ENCODE measurements at regions not wholly inside any gene's neighbourhood (a gene's known extent, or its start where the extent isn't known, plus 50 kb on each side); places are given as distances from the start of the nearest gene placed in this dataset.
"Not testable (repeated sequence)": the region's sequence is repeated elsewhere in the genome, so short reads cannot be mapped to it uniquely, and the experiment has no call there.

DNA sequence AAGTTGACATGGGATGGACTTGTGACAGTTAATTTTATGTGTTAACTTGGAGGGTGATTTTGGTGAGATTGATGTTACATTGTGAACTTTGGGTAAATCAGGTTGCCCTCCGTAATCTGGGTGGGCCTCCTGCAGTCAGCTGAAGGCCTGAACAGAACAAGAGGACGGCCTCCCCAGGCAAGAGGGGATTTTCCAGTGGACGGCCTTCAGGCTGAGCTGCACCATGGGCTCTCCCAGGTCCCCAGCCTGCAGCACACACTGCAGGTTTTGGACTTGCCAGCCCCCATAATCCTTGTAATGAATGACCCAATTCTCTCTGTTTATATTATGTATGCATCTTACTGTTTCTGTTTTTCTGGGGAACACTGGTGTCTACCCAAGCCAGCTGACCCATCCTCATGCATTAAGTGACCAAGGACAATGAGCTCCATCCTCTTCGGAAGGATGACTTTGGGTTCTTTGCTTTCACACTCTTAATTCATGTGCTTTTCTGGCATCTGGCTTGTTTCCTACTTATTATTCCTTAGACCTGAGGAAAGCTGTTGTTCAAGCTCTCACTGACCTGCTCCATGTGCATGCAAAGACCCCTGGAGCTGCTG is 64.2 kb downstream of the DACT2 start:
- no peak for DNase-seq

GRCh38 chr6:168252267-168252666 is 67.3 kb downstream of the DACT2 start:
- DNase-seq: no peak

DNA sequence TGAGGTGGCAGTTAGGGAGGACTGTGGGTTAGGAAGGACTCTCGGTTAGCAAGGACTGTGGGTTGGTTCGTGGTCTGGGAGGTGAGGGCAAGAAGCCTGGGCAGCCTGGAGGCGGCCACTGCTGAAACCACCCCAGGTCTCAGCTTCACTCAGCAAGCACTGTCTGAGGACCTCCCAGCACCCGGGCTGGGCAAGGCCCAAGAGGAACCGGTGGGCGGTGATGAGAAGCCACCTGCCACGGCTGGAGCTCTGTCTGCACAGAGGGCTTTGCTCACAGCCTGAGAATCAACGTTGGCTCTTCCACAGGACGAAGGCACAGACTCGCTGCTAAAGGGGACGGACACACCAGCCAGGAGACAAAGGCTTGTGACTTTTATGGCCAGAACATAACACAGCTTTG is 69.3 kb downstream of the DACT2 start:
- DNase-seq: no peak

GRCh38 chr6:168249746-168250145 is 69.8 kb downstream of the DACT2 start:
- DNase-seq: no peak

DNA sequence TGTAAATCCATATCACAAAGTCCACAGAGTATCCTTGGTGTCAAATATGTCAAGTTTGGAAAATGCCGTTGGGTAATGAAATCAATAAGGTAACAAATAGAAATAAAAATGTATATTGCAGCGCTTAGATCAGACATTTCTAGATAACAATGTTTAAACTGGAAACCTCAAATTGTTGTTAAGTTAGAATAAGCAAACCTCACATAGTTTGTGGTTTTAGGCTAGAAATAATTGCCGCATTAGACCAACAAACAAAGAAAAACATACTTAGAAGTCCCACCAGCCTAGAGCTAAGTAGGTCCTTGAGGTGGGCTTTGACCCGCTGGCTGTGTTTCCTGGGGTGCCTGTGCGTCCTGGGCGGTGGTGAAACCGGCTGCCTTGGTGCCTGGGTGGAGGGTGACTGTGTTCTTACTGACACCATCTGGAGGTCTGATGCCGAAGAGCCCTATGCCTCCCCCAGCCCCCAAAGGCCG is 71.4 kb downstream of the DACT2 start:
- no peak for DNase-seq

DNA sequence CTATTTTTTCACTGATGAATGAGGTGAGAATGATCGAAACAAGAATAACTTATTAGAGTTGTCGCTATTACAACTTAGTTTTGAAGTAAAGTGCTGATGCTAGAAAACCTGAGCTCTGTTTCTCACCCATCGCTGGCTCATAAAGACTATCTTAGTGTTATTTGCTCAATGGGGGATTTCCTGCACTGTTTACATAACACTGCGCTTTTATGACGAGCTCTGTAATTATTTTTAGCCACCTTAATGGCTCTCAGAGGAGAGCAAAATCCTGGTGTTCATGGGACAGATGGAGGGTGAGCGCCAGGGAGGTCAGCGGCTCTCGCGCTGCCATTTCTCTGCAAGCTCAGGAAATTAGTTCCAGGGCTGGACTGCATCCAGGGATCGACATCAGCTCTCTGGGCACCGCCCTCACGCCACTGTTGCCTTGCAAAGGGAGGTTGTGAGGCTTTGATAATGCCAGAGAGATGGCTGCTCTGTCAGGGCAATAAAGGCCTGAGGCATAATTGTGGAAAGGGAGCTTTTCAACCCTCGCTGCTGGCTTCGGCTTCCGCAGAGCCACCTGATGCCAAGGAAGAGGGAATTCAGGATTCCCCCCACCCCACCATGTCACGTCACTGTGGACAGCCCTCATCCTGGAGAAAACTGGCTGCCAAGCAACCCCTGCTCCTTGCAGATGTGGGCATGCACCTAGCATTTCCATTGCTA is 72.0 kb downstream of the DACT2 start:
- peak; percentile 39 to 79 (median 48) for DNase-seq

- no peak for DNase-seq
Observed at GRCh38 chr6:168244961-168245551, 74.5 kb downstream of the DACT2 start.

- no peak for DNase-seq
Observed at GRCh38 chr6:168243812-168244376, 75.7 kb downstream of the DACT2 start.

DNA sequence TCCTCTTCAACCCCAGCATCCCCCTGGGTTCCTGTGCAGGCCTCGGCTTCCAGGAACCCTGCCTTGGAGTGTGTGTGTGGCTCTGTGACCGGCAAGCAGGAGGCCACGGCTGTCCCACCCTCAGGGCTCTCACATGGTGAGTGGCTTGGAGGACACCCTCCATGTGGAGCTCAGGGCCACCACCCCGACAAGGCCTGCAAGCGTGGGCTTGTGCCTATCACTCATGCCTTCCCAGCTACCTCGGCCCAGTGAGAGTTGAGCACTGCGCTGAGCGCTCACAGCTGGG is 76.7 kb downstream of the DACT2 start:
- no peak for DNase-seq

DNA sequence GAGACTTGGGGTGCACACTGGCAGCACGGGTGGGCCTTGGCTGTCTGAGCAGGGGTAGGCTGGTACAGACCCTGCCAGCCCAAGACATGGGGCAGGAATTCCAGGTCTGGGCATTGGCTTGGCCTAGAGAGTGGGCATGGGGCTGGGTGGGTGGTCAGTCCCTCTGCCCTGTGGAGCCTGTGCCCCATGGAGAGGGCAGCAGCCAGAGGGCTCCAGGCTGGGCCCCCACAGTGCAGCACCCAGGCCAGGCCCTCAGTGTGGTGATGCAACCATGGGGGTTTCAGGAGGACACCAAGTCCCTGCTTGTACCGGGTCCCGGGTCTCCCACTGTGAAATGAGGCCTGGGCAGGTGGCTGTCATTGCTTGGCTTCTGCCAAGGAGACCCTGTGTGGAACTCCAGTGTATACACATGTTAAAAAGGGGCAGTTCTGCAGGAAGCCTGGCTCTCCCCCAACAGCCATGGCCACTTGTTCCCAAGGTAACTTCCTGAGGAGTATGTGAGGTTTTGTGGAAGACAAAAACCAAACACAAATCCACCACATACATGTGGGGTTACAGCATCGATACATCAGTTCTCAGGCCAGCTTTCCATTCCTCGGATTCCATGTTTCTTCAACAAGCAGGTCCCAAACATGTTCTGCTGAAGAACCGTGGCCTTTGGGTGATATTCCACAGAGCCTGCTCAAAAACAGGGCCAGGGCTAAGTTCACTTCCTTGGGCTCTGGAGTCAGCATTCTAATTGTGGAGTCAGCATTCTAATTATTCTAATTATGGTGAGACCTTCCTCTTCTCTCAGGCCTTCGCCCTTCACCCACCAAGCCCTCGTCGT is 77.3 kb downstream of the DACT2 start:
- no peak for DNase-seq

DNA sequence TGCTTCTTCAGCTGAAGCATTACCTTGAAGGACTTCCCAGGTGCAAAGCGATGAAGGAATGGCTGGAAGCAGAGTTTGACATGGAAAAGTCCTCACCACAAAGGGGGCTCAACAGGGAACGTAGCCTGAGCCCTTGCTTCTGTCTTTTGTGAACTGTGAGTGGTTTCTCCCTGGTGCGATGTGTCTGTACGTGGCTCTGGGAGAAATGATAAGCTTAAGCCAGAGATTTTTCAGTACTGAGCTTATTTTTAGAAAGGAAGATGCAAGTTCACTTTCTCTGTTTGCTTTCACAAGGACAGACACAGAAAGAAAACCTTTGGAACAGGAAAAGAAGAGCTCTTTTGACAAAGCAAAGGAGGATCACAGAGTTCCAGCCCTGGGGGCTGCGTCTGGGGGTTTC is 79.4 kb downstream of the DACT2 start:
- no peak for DNase-seq

DNA sequence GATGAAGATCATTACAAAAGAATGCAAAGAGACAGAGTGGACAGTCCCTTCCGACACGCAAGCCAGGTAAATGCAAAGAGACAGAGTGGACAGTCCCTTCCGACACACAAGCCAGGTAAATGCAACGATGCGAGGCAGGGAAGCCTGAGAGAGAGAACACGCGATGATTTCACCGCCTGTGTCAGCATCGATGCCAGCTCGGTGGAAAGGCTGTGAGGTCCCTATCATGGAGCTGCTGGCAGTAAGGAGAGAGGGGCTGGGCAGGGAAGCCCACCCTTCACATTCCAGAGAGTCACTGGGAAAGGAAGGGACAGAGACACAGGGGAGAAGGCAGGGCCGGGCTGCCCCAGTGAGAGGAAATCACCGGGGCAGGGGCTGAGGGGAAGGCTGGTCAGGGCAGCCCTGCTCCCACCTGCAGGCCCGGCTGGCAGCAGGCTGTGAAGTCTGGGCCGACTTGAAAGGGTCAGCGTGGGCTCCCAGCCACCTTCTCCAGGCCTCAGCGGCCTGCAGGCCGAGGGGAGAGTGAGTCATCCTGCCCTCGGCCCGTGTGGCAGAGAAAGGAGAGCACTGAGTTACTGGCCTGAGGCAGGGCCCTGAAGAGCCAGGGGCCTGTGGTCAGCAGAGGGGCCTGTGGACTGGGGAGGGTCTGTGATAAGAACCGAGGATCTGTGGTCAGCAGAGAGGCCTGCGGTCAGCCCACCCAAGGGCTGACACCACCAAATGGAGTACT is 80.4 kb downstream of the DACT2 start:
- DNase-seq: no peak

DNA sequence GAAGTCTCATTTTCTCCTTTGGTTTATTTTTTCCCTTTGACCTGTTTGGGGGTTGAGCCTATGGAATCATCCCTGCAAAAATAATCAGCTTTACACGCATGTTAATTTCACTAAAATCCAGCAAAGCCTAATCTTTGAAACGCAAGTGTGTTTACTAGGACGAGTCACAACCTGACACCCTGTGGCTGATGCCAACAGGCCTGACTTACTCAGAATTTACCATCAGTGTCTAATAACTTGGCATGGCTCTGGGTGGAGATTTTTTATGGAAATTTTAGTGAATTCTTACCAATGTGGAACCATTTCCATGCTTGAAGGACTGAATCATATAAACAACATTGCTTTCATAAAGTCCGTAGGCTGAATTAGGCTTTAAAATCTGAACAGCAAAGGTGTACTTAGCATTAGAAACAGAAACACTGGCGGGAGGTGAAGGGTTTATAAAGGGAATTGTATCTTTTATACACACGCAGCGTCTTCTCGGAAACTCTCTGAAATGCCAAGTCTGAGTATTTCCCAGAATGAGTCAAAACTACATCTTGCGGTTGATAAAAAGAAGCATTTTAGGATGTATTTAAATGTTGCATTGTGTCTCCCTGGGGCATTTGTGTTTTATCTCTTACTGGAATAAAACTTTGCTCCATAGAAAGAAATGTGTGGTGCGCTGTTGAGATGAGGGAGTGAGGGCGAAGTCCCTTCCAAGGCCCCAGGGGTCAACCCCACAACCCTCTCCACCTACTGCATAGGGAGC is 81.2 kb downstream of the DACT2 start:
- peak in 1 of 3 donors; percentile 49 for DNase-seq

DNA sequence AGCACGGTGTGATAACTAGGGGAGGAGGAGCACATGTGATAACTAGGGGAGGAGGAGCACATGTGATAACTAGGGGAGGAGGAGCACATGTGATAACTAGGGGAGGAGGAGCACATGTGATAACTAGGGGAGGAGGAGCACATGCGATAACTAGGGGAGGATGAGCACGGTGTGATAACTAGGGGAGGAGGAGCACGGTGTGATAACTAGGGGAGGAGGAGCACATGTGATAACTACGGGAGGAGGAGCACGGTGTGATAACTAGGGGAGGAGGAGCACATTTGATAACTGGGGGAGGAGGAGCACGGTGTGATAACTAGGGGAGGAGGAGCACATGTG is 85.7 kb downstream of the DACT2 start:
- not testable (repeated sequence) for DNase-seq

GRCh38 chr6:168232989-168233874 is 86.3 kb downstream of the DACT2 start:
- DNase-seq: no peak

DNA sequence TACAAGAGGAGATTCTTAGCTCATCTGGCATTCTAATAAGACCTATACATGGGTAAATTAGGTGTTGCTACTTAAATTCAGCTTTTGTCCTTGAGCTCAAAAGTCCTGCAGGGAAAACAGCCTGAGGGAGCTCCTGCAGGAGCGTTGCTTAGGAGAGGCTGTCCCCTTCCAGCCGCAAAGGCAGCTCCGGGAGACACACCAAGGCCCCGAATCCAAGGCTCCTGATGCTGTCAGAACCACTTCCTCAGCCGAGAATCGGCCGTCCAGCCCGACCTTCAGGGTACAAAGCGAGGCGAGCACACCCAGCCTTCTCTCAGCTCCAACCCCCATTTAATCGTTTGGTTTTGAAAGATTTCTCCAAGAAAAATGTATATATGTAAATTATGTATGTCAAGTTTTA is 87.0 kb downstream of the DACT2 start:
- DNase-seq: no peak

DNA sequence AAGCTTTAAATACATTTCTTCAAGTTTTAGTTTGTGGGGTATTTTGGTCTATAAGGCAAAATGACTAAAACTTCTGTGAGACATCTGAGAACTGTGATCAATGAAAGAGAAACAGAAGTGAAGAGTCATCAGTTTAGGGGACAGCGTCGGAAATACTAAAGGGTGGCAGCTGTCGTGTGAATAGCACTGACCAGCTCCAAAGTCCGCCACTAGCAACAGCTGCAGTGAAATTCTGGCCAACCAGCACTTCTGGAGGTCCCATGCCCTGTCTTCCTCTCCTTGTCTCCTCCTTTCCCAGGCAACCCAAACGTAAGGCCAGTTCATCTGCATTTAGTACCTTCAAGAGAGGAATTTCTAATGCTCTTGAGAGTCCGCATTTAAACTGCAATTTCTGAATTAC is 87.5 kb downstream of the DACT2 start:
- peak; percentile 41 to 71 (median 53) for DNase-seq

GRCh38 chr6:168231393-168231957 is 88.1 kb downstream of the DACT2 start:
- peak in 1 of 3 donors; percentile 43 for DNase-seq

DNA sequence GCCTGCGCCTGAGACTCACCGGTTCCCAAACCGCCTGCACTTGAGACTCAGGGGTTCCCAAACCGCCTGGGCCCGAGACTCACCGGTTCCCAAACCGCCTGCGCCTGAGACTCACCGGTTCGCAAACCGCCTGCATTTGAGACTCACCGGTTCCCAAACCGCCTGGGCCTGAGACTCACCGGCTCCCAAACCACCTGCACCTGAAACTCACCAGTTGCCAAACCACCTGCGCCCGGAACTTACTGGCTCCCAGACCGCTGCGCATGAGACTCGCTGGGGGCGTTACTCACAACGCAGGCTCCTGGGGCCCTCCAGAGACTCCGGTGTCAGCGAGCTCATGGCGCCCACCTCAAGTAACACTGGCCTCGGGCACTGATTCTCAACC is 90.2 kb downstream of the DACT2 start:
- DNase-seq: no peak

Measured in muscle of back (tissue), 3 donors.